ENCODE measurements at regions not wholly inside any gene's neighbourhood (a gene's known extent, or its start where the extent isn't known, plus 50 kb on each side); places are given as distances from the start of the nearest gene placed in this dataset.
A peak's percentile ranks its signal among the peaks of the same experiment; 100 is the strongest.

DNA sequence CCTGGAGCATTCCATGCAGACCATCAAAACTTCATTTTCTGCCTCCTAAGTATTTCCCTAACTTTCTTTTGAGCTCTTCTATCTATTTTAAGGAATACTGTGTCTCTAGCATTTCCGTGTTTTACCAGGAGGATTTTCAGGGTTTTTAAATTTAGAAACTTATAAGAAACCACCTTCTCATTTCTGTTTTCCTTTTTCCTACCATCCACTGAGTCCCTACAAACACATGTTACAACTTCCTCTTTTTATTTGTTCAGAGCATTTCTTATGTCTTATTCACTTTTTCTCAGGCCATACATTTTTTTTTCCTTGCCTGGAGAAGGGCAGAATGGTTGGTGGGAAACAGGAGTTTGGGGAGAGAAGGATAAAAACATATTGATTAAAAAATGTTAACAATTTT lies 130.0 kb upstream of the BMP5 start:
- Histone ChIP-seq H3K36me3 (ENCODE audit: insufficient read depth, low read length) (no peaks in the 10 kb centered on the region), H3K4me1 (ENCODE audit: control insufficient read depth, insufficient read depth, low read length, unreplicated experiment) (peaks cover 26% of the 10 kb centered on the region), H3K4me3 (ENCODE audit: low read depth, low read length) (no peak overlapping the region), H3K27ac (ENCODE audit: low read depth, low read length) (no peak overlapping the region), H3K79me2 (ENCODE audit: control insufficient read depth, insufficient read depth, low read length, unreplicated experiment) (no peaks in the 10 kb centered on the region), H2AFZ (ENCODE audit: low read length, unreplicated experiment) (no peak overlapping the region), H3K27me3 (ENCODE audit: insufficient read depth, low read length) (no peaks in the 10 kb centered on the region)

DNA sequence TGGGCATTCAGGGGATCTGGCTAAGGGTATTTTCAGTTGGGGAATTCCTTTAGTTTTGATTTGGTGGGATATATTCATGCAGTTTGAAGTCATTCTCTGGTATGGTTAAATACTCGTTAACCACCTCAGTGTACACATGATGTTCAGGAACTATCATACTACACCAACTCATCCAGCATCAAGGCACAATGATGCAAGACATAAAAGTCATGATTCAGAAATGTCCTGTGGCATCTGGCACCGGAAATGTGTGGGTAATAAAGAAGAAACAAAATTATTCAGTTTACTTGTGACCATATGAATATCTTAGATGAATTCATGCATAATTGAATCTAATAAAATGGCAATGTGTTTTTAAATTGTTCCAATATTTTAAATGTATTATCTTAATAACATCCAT lies 129.0 kb upstream of the BMP5 start:
- H3K4me3 ChIP-seq (ENCODE audit: low read depth, low read length), result no peak overlapping the region
- no peak overlapping the region for H2AFZ ChIP-seq (ENCODE audit: low read length, unreplicated experiment)
- H3K36me3 ChIP-seq (ENCODE audit: insufficient read depth, low read length), result no peaks in the 10 kb centered on the region
- peaks cover 26% of the 10 kb centered on the region for H3K4me1 ChIP-seq (ENCODE audit: control insufficient read depth, insufficient read depth, low read length, unreplicated experiment)
- H3K27ac ChIP-seq (ENCODE audit: low read depth, low read length), result peak overlapping the region; percentile 56
- no peaks in the 10 kb centered on the region for H3K27me3 ChIP-seq (ENCODE audit: insufficient read depth, low read length)
- H3K79me2 ChIP-seq (ENCODE audit: control insufficient read depth, insufficient read depth, low read length, unreplicated experiment), result no peaks in the 10 kb centered on the region

DNA sequence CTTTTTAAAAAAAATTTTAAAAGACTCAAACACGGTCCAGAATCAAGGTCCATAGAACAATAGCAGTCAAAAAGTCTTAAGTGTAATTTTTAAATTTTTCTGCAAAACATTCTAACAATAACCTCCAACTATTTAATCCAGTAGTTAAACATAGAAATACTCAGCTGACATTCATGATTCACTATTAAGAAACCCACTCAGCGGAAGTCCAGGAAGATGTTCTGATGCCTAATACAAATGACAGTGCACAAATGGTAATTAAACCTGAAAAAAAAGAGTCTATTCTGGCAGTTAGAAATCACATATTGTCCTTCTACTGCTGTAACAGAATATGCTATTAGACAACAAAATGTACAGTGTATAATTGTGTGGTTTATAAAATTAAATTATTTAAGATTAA lies 128.2 kb upstream of the BMP5 start:
- Histone ChIP-seq H3K36me3 (ENCODE audit: insufficient read depth, low read length) (no peaks in the 10 kb centered on the region), H3K4me3 (ENCODE audit: low read depth, low read length) (no peak overlapping the region), H3K27me3 (ENCODE audit: insufficient read depth, low read length) (no peaks in the 10 kb centered on the region), H3K79me2 (ENCODE audit: control insufficient read depth, insufficient read depth, low read length, unreplicated experiment) (no peaks in the 10 kb centered on the region), H3K27ac (ENCODE audit: low read depth, low read length) (no peak overlapping the region), H2AFZ (ENCODE audit: low read length, unreplicated experiment) (no peak overlapping the region), H3K4me1 (ENCODE audit: control insufficient read depth, insufficient read depth, low read length, unreplicated experiment) (peaks cover 26% of the 10 kb centered on the region)

DNA sequence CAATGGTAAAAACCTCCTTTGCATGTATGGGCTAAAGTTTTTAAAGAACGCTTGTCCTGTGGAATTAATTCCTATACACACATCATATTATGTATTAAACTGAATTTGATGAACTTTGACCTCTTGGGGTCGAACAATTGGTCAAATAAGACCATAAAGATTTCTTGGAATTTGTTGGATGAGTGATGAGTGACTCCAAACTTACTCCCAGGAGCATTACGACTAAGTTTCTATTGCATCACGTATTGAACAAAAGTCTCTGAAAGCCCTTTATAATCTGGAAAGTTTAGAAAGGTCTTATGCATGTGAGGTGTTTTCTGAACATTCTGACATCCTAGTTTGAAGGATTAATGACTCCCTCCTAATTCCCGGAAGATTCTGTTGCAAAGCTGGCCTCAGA lies 126.9 kb upstream of the BMP5 start:
- H3K4me1 ChIP-seq (ENCODE audit: control insufficient read depth, insufficient read depth, low read length, unreplicated experiment), result peaks cover 26% of the 10 kb centered on the region
- H3K36me3 ChIP-seq (ENCODE audit: insufficient read depth, low read length), result no peaks in the 10 kb centered on the region
- no peak overlapping the region for H3K4me3 ChIP-seq (ENCODE audit: low read depth, low read length)
- no peak overlapping the region for H2AFZ ChIP-seq (ENCODE audit: low read length, unreplicated experiment)
- H3K27me3 ChIP-seq (ENCODE audit: insufficient read depth, low read length), result no peaks in the 10 kb centered on the region
- peak overlapping the region; percentile 52 for H3K27ac ChIP-seq (ENCODE audit: low read depth, low read length)
- H3K79me2 ChIP-seq (ENCODE audit: control insufficient read depth, insufficient read depth, low read length, unreplicated experiment), result no peaks in the 10 kb centered on the region

DNA sequence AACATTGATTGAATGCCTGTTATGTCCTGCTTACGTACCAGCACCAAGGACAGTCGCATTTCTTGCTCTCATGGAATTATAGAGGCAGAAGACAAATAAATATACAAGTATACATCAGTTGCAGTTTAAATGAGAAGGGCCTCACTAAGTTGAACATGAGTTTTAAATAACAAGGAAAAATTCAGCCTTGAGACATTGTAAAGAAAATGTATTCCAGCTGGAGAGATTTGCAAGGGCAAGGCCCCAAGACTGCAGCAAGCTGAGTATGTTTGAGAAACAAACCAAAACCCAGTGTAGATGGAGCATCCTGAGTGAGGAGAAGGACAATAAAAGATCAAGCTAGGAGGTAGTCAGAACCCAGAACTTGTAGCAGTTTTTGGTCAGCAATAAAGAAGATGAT lies 123.2 kb upstream of the BMP5 start:
- Histone ChIP-seq H3K4me3 (ENCODE audit: low read depth, low read length) (no peak overlapping the region), H3K36me3 (ENCODE audit: insufficient read depth, low read length) (no peaks in the 10 kb centered on the region), H3K27me3 (ENCODE audit: insufficient read depth, low read length) (no peaks in the 10 kb centered on the region), H3K79me2 (ENCODE audit: control insufficient read depth, insufficient read depth, low read length, unreplicated experiment) (no peaks in the 10 kb centered on the region), H3K27ac (ENCODE audit: low read depth, low read length) (no peak overlapping the region), H3K4me1 (ENCODE audit: control insufficient read depth, insufficient read depth, low read length, unreplicated experiment) (peaks cover 10% of the 10 kb centered on the region), H2AFZ (ENCODE audit: low read length, unreplicated experiment) (no peak overlapping the region)

DNA sequence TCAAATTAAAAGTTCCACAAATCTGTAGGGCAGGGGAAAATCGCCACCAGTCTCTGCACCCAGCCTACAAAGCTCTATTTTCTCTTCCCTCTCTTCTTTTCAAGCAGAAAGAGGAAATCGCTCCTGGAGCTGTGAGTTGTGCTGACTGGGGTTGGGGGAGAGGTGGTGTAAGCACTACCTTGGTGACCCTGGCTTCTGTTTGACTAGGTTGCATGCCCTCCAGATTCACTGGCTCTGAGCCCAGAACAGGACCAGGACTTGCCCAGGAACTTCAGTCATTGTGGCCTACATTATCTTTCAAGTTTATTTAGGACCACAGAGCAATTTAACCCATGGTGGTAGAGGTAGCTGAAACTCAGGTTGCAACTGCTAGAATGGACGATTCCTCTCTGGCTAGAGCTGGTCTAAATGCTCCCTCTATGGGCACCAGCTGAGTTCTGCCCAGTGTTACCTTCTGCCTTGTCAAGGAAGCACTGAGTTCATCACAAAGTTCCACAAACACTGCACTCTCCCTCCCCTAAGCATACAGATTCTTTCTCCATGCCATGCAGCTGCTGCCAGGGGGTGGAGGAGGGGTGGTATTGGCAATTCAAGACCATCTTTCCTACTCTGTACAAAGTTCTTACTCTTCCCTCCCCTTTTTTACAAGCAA lies 122.0 kb upstream of the BMP5 start:
- no peaks in the 10 kb centered on the region for H3K79me2 ChIP-seq (ENCODE audit: control insufficient read depth, insufficient read depth, low read length, unreplicated experiment)
- H3K36me3 ChIP-seq (ENCODE audit: insufficient read depth, low read length), result no peaks in the 10 kb centered on the region
- peaks cover 5% of the 10 kb centered on the region for H3K4me1 ChIP-seq (ENCODE audit: control insufficient read depth, insufficient read depth, low read length, unreplicated experiment)
- no peak overlapping the region for H2AFZ ChIP-seq (ENCODE audit: low read length, unreplicated experiment)
- no peak overlapping the region for H3K27ac ChIP-seq (ENCODE audit: low read depth, low read length)
- no peak overlapping the region for H3K4me3 ChIP-seq (ENCODE audit: low read depth, low read length)
- H3K27me3 ChIP-seq (ENCODE audit: insufficient read depth, low read length), result no peaks in the 10 kb centered on the region

DNA sequence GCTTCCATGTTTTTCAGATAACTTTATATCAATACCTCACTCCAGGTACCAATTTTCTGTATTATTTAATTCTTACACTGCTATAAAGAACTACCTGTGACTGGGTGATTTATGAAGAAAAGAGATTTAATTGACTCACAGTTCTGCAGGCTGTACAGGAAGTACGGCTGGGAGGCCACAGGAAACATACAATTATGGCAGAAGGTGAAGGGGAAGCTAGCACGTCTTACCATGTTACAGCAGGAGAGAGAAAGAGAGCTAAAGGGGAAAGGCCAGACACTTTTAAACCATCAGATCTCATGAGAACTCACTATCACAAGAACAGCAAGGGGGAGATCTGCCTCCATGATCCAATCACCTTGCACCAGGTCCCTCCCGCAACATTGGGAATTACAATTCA lies 119.1 kb upstream of the BMP5 start:
- H2AFZ ChIP-seq (ENCODE audit: low read length, unreplicated experiment), result no peak overlapping the region
- no peaks in the 10 kb centered on the region for H3K27me3 ChIP-seq (ENCODE audit: insufficient read depth, low read length)
- no peaks in the 10 kb centered on the region for H3K36me3 ChIP-seq (ENCODE audit: insufficient read depth, low read length)
- no peaks in the 10 kb centered on the region for H3K4me1 ChIP-seq (ENCODE audit: control insufficient read depth, insufficient read depth, low read length, unreplicated experiment)
- no peaks in the 10 kb centered on the region for H3K79me2 ChIP-seq (ENCODE audit: control insufficient read depth, insufficient read depth, low read length, unreplicated experiment)
- no peak overlapping the region for H3K27ac ChIP-seq (ENCODE audit: low read depth, low read length)
- no peak overlapping the region for H3K4me3 ChIP-seq (ENCODE audit: low read depth, low read length)

DNA sequence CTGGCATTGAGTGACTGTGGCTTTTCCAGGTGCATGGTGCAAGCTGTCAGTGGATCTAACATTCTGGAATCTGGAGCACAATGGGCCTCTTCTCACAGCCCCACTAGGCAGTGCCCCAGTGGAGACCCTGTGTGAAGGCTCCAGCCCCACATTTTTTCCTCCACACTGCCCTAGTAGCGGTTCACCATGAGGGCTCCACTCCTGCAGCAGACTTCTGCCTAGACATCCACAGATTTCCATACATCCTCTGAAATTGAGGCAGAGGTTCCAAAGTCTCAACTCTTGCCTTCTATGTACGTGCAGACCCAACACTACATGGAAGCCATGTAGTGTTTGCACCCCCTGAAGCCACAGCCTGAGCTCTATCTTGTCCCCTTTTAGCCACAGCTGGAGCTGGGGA lies 118.0 kb upstream of the BMP5 start:
- Histone ChIP-seq H3K4me3 (ENCODE audit: low read depth, low read length) (no peak overlapping the region), H3K79me2 (ENCODE audit: control insufficient read depth, insufficient read depth, low read length, unreplicated experiment) (no peaks in the 10 kb centered on the region), H3K27ac (ENCODE audit: low read depth, low read length) (no peak overlapping the region), H3K27me3 (ENCODE audit: insufficient read depth, low read length) (no peaks in the 10 kb centered on the region), H3K4me1 (ENCODE audit: control insufficient read depth, insufficient read depth, low read length, unreplicated experiment) (no peaks in the 10 kb centered on the region), H2AFZ (ENCODE audit: low read length, unreplicated experiment) (no peak overlapping the region), H3K36me3 (ENCODE audit: insufficient read depth, low read length) (no peaks in the 10 kb centered on the region)

DNA sequence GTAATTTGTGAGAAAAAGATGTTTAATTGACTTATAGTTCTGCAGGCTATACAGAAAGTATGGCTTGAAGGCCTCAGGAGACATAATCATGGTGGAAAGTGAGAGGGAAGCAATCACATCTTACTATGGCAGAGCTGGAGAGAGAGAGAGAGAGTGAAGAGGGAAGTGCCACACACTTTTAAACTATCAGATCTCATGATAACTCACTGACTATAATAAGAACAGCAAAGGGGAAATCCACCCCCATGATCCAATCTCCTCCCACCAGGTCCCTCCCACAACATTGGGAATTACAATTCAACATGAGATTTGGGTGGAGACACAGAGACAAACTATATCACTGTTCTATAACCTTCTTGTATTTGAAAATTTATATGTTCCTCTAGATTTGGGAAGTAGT lies 117.2 kb upstream of the BMP5 start:
- Histone ChIP-seq H2AFZ (ENCODE audit: low read length, unreplicated experiment) (no peak overlapping the region), H3K4me1 (ENCODE audit: control insufficient read depth, insufficient read depth, low read length, unreplicated experiment) (no peaks in the 10 kb centered on the region), H3K4me3 (ENCODE audit: low read depth, low read length) (no peak overlapping the region), H3K27me3 (ENCODE audit: insufficient read depth, low read length) (no peaks in the 10 kb centered on the region), H3K36me3 (ENCODE audit: insufficient read depth, low read length) (no peaks in the 10 kb centered on the region), H3K27ac (ENCODE audit: low read depth, low read length) (no peak overlapping the region), H3K79me2 (ENCODE audit: control insufficient read depth, insufficient read depth, low read length, unreplicated experiment) (no peaks in the 10 kb centered on the region)

DNA sequence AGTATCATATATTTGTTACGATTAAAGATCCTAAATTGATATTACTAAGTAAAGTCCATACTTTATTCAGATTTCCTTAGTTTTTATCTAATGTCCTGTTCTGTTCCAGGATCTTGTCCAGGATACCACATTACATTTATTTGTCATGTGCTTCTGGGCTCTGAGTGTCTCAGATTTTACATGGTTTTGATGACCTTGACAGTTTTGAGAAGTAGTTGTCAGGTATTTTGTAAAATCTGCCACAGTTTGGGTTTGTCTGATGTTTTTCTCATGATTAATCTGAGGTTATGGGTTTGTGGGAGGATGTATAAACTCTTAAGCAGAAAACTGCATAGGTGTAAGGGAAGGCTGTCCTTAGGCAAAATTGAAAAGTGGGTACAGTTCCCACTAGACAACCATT lies 109.9 kb upstream of the BMP5 start:
- Histone ChIP-seq H3K36me3 (ENCODE audit: insufficient read depth, low read length) (no peaks in the 10 kb centered on the region), H2AFZ (ENCODE audit: low read length, unreplicated experiment) (no peak overlapping the region), H3K4me1 (ENCODE audit: control insufficient read depth, insufficient read depth, low read length, unreplicated experiment) (no peaks in the 10 kb centered on the region), H3K27me3 (ENCODE audit: insufficient read depth, low read length) (no peaks in the 10 kb centered on the region), H3K79me2 (ENCODE audit: control insufficient read depth, insufficient read depth, low read length, unreplicated experiment) (no peaks in the 10 kb centered on the region), H3K4me3 (ENCODE audit: low read depth, low read length) (no peak overlapping the region), H3K27ac (ENCODE audit: low read depth, low read length) (no peak overlapping the region)

DNA sequence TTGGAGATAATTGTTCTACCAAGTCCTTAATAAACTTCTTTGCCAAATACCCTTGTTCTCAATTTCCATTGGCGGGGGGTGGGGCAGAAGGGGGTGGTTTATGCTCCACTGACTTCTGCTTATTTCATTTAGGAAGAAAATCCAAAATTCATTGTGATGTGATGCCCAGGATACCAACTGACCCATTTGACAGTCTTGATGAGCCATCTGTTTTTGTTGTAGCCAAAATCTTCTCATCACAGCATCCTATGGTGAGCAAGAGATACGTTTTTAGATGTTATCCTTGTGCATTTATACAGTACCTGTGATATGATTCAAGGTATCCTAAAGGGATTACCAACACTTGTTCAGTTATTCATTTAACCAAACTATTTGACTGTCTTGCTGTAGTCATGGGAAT lies 108.5 kb upstream of the BMP5 start:
- no peaks in the 10 kb centered on the region for H3K36me3 ChIP-seq (ENCODE audit: insufficient read depth, low read length)
- H3K79me2 ChIP-seq (ENCODE audit: control insufficient read depth, insufficient read depth, low read length, unreplicated experiment), result no peaks in the 10 kb centered on the region
- H3K27ac ChIP-seq (ENCODE audit: low read depth, low read length), result no peak overlapping the region
- H3K4me3 ChIP-seq (ENCODE audit: low read depth, low read length), result no peak overlapping the region
- H2AFZ ChIP-seq (ENCODE audit: low read length, unreplicated experiment), result no peak overlapping the region
- no peaks in the 10 kb centered on the region for H3K27me3 ChIP-seq (ENCODE audit: insufficient read depth, low read length)
- no peaks in the 10 kb centered on the region for H3K4me1 ChIP-seq (ENCODE audit: control insufficient read depth, insufficient read depth, low read length, unreplicated experiment)
